ENCODE measurements at regions not wholly inside any gene's neighbourhood (a gene's known extent, or its start where the extent isn't known, plus 50 kb on each side); places are given as distances from the start of the nearest gene placed in this dataset.
"Not testable (repeated sequence)": the region's sequence is repeated elsewhere in the genome, so short reads cannot be mapped to it uniquely, and the experiment has no call there.

GRCh38 chr15:95148183-95148582 is 916.8 kb downstream of the MCTP2 start:
- peaks cover 0 to 2% (median 0%) of the 10 kb centered on the region in 4 donors for H3K4me1 ChIP-seq
- DNase-seq = no peak
- no peaks in the 10 kb centered on the region for H3K36me3 ChIP-seq
- no peaks in the 10 kb centered on the region for H3K9me3 ChIP-seq
- intact Hi-C loops (cut with DNase I; ENCODE audit: low total_unique reads) = no loop called here
- no peak overlapping the region for H3K4me3 ChIP-seq
- no peaks in the 10 kb centered on the region for H3K27me3 ChIP-seq
- no peak for TF ChIP-seq CTCF (IDR thresholded peaks at IDR 0.05)
- no peak overlapping the region for H3K27ac ChIP-seq

- no peak for DNase-seq
- Histone ChIP-seq H3K27ac (no peak overlapping the region), H3K4me1 (no peaks in the 10 kb centered on the region), H3K27me3 (no peaks in the 10 kb centered on the region), H3K36me3 (no peaks in the 10 kb centered on the region), H3K4me3 (no peak overlapping the region), H3K9me3 (no peaks in the 10 kb centered on the region)
- intact Hi-C loops (cut with DNase I; ENCODE audit: low total_unique reads) = no loop called here
- TF ChIP-seq CTCF (IDR thresholded peaks at IDR 0.05) = no peak
These were observed 917.7 kb downstream of the MCTP2 start for GRCh38 chr15:95149036-95149435.

GRCh38 chr15:95149771-95150170 is 918.4 kb downstream of the MCTP2 start:
- no peak for TF ChIP-seq CTCF (IDR thresholded peaks at IDR 0.05)
- H3K36me3 ChIP-seq = no peaks in the 10 kb centered on the region
- H3K27ac ChIP-seq = no peak overlapping the region
- no peak overlapping the region for H3K4me3 ChIP-seq
- no peak for DNase-seq
- intact Hi-C loops (cut with DNase I; ENCODE audit: low total_unique reads) = no loop called here
- no peaks in the 10 kb centered on the region for H3K27me3 ChIP-seq
- H3K9me3 ChIP-seq = no peaks in the 10 kb centered on the region
- no peaks in the 10 kb centered on the region for H3K4me1 ChIP-seq

GRCh38 chr15:95150466-95150865 is 919.1 kb downstream of the MCTP2 start:
- Histone ChIP-seq H3K4me1 (no peaks in the 10 kb centered on the region), H3K27ac (no peak overlapping the region), H3K4me3 (no peak overlapping the region), H3K9me3 (no peaks in the 10 kb centered on the region), H3K27me3 (no peaks in the 10 kb centered on the region), H3K36me3 (no peaks in the 10 kb centered on the region)
- intact Hi-C loops (cut with DNase I; ENCODE audit: low total_unique reads) = no loop called here
- TF ChIP-seq CTCF (IDR thresholded peaks at IDR 0.05) = no peak
- DNase-seq = no peak

GRCh38 chr15:95152741-95153140 is 921.4 kb downstream of the MCTP2 start:
- Histone ChIP-seq H3K27me3 (no peaks in the 10 kb centered on the region), H3K9me3 (no peaks in the 10 kb centered on the region), H3K27ac (no peak overlapping the region), H3K4me3 (no peak overlapping the region), H3K36me3 (no peaks in the 10 kb centered on the region), H3K4me1 (no peaks in the 10 kb centered on the region)
- no peak for TF ChIP-seq CTCF (IDR thresholded peaks at IDR 0.05)
- intact Hi-C loops (cut with DNase I; ENCODE audit: low total_unique reads) = no loop called here
- no peak for DNase-seq

GRCh38 chr15:95153201-95153600 is 921.8 kb downstream of the MCTP2 start:
- DNase-seq; H3K36me3 ChIP-seq; H3K4me1 ChIP-seq; H3K4me3 ChIP-seq; H3K9me3 ChIP-seq; H3K27ac ChIP-seq; H3K27me3 ChIP-seq; intact Hi-C loops (cut with DNase I; ENCODE audit: low total_unique reads): not testable (repeated sequence)
